CD4-positive, alpha-beta T cell (primary cell): ENCODE measurements at regions not wholly inside any gene's neighbourhood (a gene's known extent, or its start where the extent isn't known, plus 50 kb on each side); places are given as distances from the start of the nearest gene placed in this dataset.

Experiments
- ATAC-seq: fragments of 200-7000 bp; cut with Tn5 transposase; one replicate; pipeline ENCODE4 v1.10.0; 2022; ENCODE audit warnings: mild to moderate bottlenecking; ENCODE audit not compliant: poor library complexity
- CTCF ChIA-PET: fragments of 350-600 bp; sonication (Branson Sonifier 250); formaldehyde crosslinking; loops from one replicate; lab custom pipeline; 2021; ENCODE audit warnings: antibody characterized with exemption, inconsistent platforms; lab: Charles Lee
- POLR2A ChIA-PET: fragments of 350-600 bp; sonication (Branson Sonifier 250); formaldehyde crosslinking; loops from one replicate; lab custom pipeline; 2021; ENCODE audit warnings: antibody characterized with exemption, inconsistent platforms; lab: Charles Lee
- DNase-seq, 14 experiments: peaks; one replicate each; pipeline ENCODE4 v3.0.0-alpha.2; 2013 to 2020; ENCODE audit warnings: mixed read lengths in 2 of 14
- H3K27ac ChIP-seq, 2 donors: one replicate each; pipeline versions ENCODE4 v1.5.1 to v1.7.0; 2013; ENCODE audit warnings: low read length in 2 of 2, low read depth in 1 of 2, mild to moderate bottlenecking in 1 of 2
- H3K27me3 ChIP-seq, 2 experiments: 1 replicate in 1 of 2; 2 replicates in 1 of 2; pipeline versions ENCODE4 v1.6.1 to v1.7.0; 2013; ENCODE audit warnings: low read length in 2 of 2, control low read depth in 1 of 2, mild to moderate bottlenecking in 1 of 2, moderate library complexity in 1 of 2; ENCODE audit not compliant: insufficient read depth in 2 of 2, control insufficient read depth in 1 of 2
- H3K36me3 ChIP-seq: one replicate; pipeline ENCODE4 v1.6.1; 2013; ENCODE audit warnings: low read length, control low read depth; ENCODE audit not compliant: insufficient read depth
- H3K4me1 ChIP-seq: one replicate; pipeline ENCODE4 v1.6.1; 2013; ENCODE audit warnings: low read length, control low read depth; ENCODE audit not compliant: insufficient read depth
- H3K4me3 ChIP-seq: one replicate; pipeline ENCODE4 v1.5.1; 2013; ENCODE audit warnings: mild to moderate bottlenecking, low read length, moderate library complexity
- H3K9me3 ChIP-seq, 2 experiments: 1 replicate in 1 of 2; 2 replicates in 1 of 2; pipeline versions ENCODE4 v1.6.1 to v1.7.0; 2013; ENCODE audit warnings: low read length in 2 of 2, mild to moderate bottlenecking in 2 of 2, control low read depth in 1 of 2, moderate library complexity in 1 of 2; ENCODE audit not compliant: control insufficient read depth in 1 of 2, insufficient read depth in 1 of 2
- H3K27ac Mint-ChIP-seq: one replicate; pipeline ENCODE4 v1.8.0; 2020; ENCODE audit warnings: mixed read lengths
- H3K27me3 Mint-ChIP-seq: one replicate; pipeline ENCODE4 v1.8.0; 2021; ENCODE audit warnings: mixed read lengths
- H3K36me3 Mint-ChIP-seq: one replicate; pipeline ENCODE4 v1.8.0; 2021; ENCODE audit warnings: low read depth, mixed read lengths
- H3K4me1 Mint-ChIP-seq: one replicate; pipeline ENCODE4 v1.8.0; 2021; ENCODE audit warnings: low read depth, mixed read lengths
- H3K4me3 Mint-ChIP-seq: one replicate; pipeline ENCODE4 v1.8.0; 2020; ENCODE audit warnings: mild to moderate bottlenecking, mixed read lengths
- H3K9me3 Mint-ChIP-seq: one replicate; pipeline ENCODE4 v1.8.0; 2020; ENCODE audit warnings: mixed read lengths
- intact Hi-C, 2 experiments: fragments of 100-400 bp; cut with DNase I in 1 of 2; cut with micrococcal nuclease in 1 of 2; formaldehyde crosslinking; loops; one replicate each; pipeline versions ENCODE4 v1.15.1 to v1.9.0; 2023 to 2025; cut with DNase I, micrococcal nuclease
- TF ChIP-seq, protein P1 (sequence below): fragments of 200-600 bp; IDR thresholded peaks from one replicate; pipeline ENCODE4 v1.8.0; 2022; ENCODE audit warnings: antibody characterized with exemption, mild to moderate bottlenecking

DNA sequence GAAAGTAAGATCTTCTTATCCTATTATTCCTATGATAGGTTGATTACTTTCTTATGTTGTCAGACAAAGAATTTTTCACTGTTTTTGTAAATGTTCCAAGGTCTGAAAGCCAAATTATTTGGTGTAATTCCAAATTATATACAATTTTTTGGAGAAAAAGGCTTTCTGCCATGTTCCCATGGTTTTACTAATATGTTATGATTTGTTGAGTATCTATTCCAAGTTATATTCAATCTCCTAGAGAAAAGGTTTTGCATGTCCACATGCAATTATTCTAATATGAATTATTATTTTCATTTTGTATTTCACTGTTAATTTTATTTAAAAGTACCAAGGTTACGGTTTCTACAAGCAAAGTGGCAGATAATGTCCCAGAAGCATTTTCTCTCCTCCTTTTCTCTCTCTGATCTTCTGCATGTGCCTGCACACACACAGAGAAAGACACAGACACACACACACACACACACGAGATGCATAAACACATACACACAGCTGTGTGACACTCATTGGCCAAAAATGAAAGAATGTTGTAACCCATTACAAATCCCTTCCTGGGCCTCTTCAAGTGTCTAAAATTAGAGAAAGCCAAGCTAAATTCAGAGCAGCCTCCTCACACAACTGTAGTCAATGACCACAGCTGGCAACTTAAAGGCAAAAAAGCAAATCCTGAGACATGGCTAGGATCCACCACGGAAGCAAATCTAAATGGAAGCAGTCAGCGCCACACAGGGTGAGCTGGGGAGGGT, 621.0 kb downstream of the EFNB2 start:
- Histone ChIP-seq H3K4me3 (no peak overlapping the region), H3K4me1 (no peaks in the 10 kb centered on the region), H3K9me3 (no peaks in the 10 kb centered on the region), H3K36me3 (no peaks in the 10 kb centered on the region), H3K27ac (no peak overlapping the region), H3K27me3 (no peaks in the 10 kb centered on the region)
- DNase-seq (no peak), ATAC-seq (no peak)
- Mint-ChIP-seq H3K36me3 (no peaks in the 10 kb centered on the region), H3K4me1 (peaks cover 7% of the 10 kb centered on the region), H3K27me3 (peaks cover 8% of the 10 kb centered on the region), H3K4me3 (no peak overlapping the region), H3K27ac (no peak overlapping the region), H3K9me3 (peaks cover 2% of the 10 kb centered on the region)
- ChIA-PET POLR2A (no interaction called here), CTCF (no interaction called here)
- TF ChIP-seq, protein P1, sequence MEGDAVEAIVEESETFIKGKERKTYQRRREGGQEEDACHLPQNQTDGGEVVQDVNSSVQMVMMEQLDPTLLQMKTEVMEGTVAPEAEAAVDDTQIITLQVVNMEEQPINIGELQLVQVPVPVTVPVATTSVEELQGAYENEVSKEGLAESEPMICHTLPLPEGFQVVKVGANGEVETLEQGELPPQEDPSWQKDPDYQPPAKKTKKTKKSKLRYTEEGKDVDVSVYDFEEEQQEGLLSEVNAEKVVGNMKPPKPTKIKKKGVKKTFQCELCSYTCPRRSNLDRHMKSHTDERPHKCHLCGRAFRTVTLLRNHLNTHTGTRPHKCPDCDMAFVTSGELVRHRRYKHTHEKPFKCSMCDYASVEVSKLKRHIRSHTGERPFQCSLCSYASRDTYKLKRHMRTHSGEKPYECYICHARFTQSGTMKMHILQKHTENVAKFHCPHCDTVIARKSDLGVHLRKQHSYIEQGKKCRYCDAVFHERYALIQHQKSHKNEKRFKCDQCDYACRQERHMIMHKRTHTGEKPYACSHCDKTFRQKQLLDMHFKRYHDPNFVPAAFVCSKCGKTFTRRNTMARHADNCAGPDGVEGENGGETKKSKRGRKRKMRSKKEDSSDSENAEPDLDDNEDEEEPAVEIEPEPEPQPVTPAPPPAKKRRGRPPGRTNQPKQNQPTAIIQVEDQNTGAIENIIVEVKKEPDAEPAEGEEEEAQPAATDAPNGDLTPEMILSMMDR, result no peak
- intact Hi-C loops, result no loop called here

DNA sequence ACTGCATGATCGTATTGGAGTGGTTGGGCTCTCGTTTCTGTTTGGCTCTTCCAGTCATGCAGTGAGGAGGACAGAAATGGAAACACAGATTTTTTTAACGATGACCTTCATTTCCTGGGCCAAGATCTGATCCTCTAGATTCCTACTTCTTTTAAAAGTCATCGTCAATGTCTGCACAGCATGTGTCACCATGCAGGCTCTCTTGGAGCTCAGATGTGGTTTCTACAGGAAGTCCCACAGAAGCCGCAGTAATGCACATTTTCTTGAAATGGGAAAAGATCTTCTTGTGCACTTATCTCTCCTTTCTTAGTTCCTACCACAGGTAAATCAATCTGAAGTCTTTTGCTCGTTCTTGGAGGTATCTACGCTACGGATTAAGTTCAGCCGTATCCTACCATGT, 626.9 kb downstream of the EFNB2 start:
- Histone ChIP-seq H3K4me1 (peaks cover 7% of the 10 kb centered on the region), H3K9me3 (no peaks in the 10 kb centered on the region), H3K36me3 (no peaks in the 10 kb centered on the region), H3K27ac (no peak overlapping the region), H3K4me3 (no peak overlapping the region), H3K27me3 (peaks cover 0 to 2% of the 10 kb centered on the region in 2 experiments)
- TF ChIP-seq, protein P1, result no peak
- Mint-ChIP-seq H3K36me3 (no peaks in the 10 kb centered on the region), H3K9me3 (no peaks in the 10 kb centered on the region), H3K4me3 (no peak overlapping the region), H3K4me1 (peaks cover 26% of the 10 kb centered on the region), H3K27me3 (peaks cover 8% of the 10 kb centered on the region), H3K27ac (no peak overlapping the region)
- ATAC-seq, result peak; percentile 37
- intact Hi-C loops, result no loop called here
- ChIA-PET CTCF (no interaction called here), POLR2A (no interaction called here)
- peak in 3 of 14 experiments; percentile 9 to 23 (median 23) for DNase-seq

DNA sequence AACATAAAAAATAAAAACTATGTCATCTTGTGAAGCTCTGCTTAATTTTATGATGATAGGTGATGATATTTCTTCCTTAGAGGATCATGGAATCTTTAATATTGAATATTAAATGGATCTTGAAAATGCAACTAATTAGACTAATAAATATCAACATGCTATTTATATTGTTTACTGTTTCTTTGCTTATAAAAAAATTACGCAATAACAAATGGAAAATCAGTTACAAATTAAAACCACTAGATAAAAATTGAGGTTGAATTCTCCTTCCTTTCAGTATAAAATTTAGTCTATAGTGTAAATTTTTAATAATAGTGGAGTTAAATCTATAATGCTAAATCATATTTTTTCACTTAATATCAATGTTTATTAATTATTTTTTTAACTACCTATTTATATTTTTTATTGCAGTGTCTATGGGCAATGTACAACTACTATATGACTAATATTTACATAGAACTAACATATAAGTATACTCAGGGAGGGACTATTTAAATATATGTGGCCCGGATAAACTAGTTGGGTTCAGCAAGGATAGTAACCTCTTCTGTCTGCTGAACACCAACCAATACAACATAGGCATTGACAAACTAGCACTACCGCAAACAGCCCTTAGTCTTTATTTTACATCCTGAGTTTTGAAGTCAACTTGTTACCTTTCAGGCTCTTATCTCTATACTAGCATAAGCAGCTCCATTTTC, 628.0 kb downstream of the EFNB2 start:
- H3K27me3 ChIP-seq, result peaks cover 0 to 3% of the 10 kb centered on the region in 2 experiments
- Mint-ChIP-seq H3K27ac (no peak overlapping the region), H3K36me3 (no peaks in the 10 kb centered on the region), H3K4me1 (peaks cover 26% of the 10 kb centered on the region), H3K27me3 (peaks cover 11% of the 10 kb centered on the region), H3K4me3 (no peak overlapping the region), H3K9me3 (no peaks in the 10 kb centered on the region)
- H3K4me1 ChIP-seq, result peaks cover 7% of the 10 kb centered on the region
- CTCF ChIA-PET, result no interaction called here
- no peak for ATAC-seq
- POLR2A ChIA-PET, result interaction anchor here (0.6 kb wide), 1 partner anchor 607 kb away, joined by 3 read pairs; no protein-coding TSS in a partner anchor
- TF ChIP-seq, protein P1, result no peak
- no peaks in the 10 kb centered on the region for H3K9me3 ChIP-seq
- no peak for DNase-seq
- H3K36me3 ChIP-seq, result no peaks in the 10 kb centered on the region
- intact Hi-C loops, result no loop called here
- no peak overlapping the region for H3K4me3 ChIP-seq
- H3K27ac ChIP-seq, result no peak overlapping the region
